ENCODE measurements at regions not wholly inside any gene's neighbourhood (a gene's known extent, or its start where the extent isn't known, plus 50 kb on each side); places are given as distances from the start of the nearest gene placed in this dataset.
"Not testable (repeated sequence)": the region's sequence is repeated elsewhere in the genome, so short reads cannot be mapped to it uniquely, and the experiment has no call there.

GRCh38 chr2:104938231-104938941 lies 84.5 kb downstream of the POU3F3 start:
- Histone ChIP-seq H3K27ac (ENCODE audit: low read depth, low read length) (no peak overlapping the region), H2AFZ (ENCODE audit: low read length, unreplicated experiment) (no peak overlapping the region), H3K79me2 (ENCODE audit: control insufficient read depth, insufficient read depth, low read length, unreplicated experiment) (no peaks in the 10 kb centered on the region), H3K36me3 (ENCODE audit: insufficient read depth, low read length) (no peaks in the 10 kb centered on the region), H3K27me3 (ENCODE audit: insufficient read depth, low read length) (no peaks in the 10 kb centered on the region), H3K4me1 (ENCODE audit: control insufficient read depth, insufficient read depth, low read length, unreplicated experiment) (peaks cover 4% of the 10 kb centered on the region), H3K4me3 (ENCODE audit: low read depth, low read length) (no peak overlapping the region)

DNA sequence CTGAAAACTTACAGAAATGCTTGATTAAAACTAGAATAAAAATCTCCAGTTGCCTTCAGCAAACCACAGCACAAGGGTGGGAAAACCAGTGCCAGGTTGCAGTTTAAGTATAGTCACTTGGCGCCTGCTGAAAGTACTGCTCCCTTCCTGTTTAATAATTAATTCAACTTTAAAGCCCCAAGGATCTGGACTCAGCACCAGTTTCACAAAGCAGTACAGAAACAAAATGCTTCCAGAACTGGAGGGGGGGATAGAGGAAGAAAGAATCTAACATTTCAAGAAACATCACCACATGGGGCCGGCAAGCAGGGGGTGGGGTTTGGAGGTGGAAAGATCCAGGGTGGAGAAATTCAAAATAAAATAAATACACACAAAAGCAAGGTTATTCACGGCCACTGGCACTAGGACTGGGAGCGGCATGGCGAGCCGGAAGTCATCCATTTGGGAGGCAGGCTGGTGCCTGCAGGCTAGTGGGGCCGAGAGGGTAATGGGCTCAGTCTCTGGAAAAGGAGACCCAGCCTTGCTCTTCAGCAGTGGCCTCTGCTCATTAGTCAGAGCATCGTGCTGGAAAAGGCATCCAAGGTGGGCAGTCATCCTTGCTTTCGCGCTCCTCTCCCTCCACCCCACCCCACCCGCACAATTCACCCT lies 85.8 kb downstream of the POU3F3 start:
- Histone ChIP-seq H3K79me2 (ENCODE audit: control insufficient read depth, insufficient read depth, low read length, unreplicated experiment) (no peaks in the 10 kb centered on the region), H2AFZ (ENCODE audit: low read length, unreplicated experiment) (no peak overlapping the region), H3K27me3 (ENCODE audit: insufficient read depth, low read length) (no peaks in the 10 kb centered on the region), H3K4me1 (ENCODE audit: control insufficient read depth, insufficient read depth, low read length, unreplicated experiment) (peaks cover 4% of the 10 kb centered on the region), H3K36me3 (ENCODE audit: insufficient read depth, low read length) (no peaks in the 10 kb centered on the region), H3K4me3 (ENCODE audit: low read depth, low read length) (no peak overlapping the region), H3K27ac (ENCODE audit: low read depth, low read length) (no peak overlapping the region)

GRCh38 chr2:104944495-104944894 lies 90.6 kb downstream of the POU3F3 start:
- Histone ChIP-seq H3K36me3 (ENCODE audit: insufficient read depth, low read length) (no peaks in the 10 kb centered on the region), H3K27me3 (ENCODE audit: insufficient read depth, low read length) (peaks cover 37% of the 10 kb centered on the region), H3K4me1 (ENCODE audit: control insufficient read depth, insufficient read depth, low read length, unreplicated experiment) (peaks cover 4% of the 10 kb centered on the region), H3K4me3 (ENCODE audit: low read depth, low read length) (no peak overlapping the region), H3K79me2 (ENCODE audit: control insufficient read depth, insufficient read depth, low read length, unreplicated experiment) (no peaks in the 10 kb centered on the region), H3K27ac (ENCODE audit: low read depth, low read length) (no peak overlapping the region), H2AFZ (ENCODE audit: low read length, unreplicated experiment) (no peak overlapping the region)

GRCh38 chr2:104945121-104945520 lies 91.2 kb downstream of the POU3F3 start:
- no peaks in the 10 kb centered on the region for H3K79me2 ChIP-seq (ENCODE audit: control insufficient read depth, insufficient read depth, low read length, unreplicated experiment)
- peaks cover 3% of the 10 kb centered on the region for H3K4me1 ChIP-seq (ENCODE audit: control insufficient read depth, insufficient read depth, low read length, unreplicated experiment)
- no peak overlapping the region for H3K4me3 ChIP-seq (ENCODE audit: low read depth, low read length)
- peaks cover 44% of the 10 kb centered on the region for H3K27me3 ChIP-seq (ENCODE audit: insufficient read depth, low read length)
- H3K36me3 ChIP-seq (ENCODE audit: insufficient read depth, low read length), result no peaks in the 10 kb centered on the region
- no peak overlapping the region for H2AFZ ChIP-seq (ENCODE audit: low read length, unreplicated experiment)
- H3K27ac ChIP-seq (ENCODE audit: low read depth, low read length), result no peak overlapping the region

GRCh38 chr2:104945866-104946265 lies 92.0 kb downstream of the POU3F3 start:
- Histone ChIP-seq H3K4me3 (ENCODE audit: low read depth, low read length) (no peak overlapping the region), H3K27me3 (ENCODE audit: insufficient read depth, low read length) (peaks cover 51% of the 10 kb centered on the region), H3K79me2 (ENCODE audit: control insufficient read depth, insufficient read depth, low read length, unreplicated experiment) (no peaks in the 10 kb centered on the region)

DNA sequence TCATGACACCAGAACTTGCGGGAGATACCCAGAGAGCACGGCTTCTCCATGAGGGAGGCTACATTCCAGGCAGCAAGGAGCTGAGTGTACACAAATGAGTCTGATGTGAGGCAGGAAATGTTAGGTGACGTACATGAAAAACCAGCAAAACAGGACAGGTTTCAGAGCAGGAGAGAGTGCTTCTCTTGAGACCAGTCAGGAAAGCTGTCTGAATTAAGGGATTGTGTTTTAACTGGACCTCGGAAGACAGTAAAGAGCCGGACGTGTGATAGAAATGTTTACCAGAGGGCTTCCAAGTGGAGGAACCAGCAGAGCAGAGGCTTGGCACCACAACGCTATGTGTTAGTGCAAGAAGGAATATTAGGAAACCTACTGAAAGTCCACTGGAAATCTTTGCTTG lies 90.4 kb upstream of the MRPS9 start:
- H3K27me3 ChIP-seq (ENCODE audit: insufficient read depth, low read length), result peaks cover 64% of the 10 kb centered on the region

More at GRCh38 chr2:104945866-104946265, 92.0 kb downstream of the POU3F3 start:
- H2AFZ ChIP-seq (ENCODE audit: low read length, unreplicated experiment), result no peak overlapping the region
- H3K36me3 ChIP-seq (ENCODE audit: insufficient read depth, low read length), result no peaks in the 10 kb centered on the region
- H3K4me1 ChIP-seq (ENCODE audit: control insufficient read depth, insufficient read depth, low read length, unreplicated experiment), result no peaks in the 10 kb centered on the region
- no peak overlapping the region for H3K27ac ChIP-seq (ENCODE audit: low read depth, low read length)

DNA sequence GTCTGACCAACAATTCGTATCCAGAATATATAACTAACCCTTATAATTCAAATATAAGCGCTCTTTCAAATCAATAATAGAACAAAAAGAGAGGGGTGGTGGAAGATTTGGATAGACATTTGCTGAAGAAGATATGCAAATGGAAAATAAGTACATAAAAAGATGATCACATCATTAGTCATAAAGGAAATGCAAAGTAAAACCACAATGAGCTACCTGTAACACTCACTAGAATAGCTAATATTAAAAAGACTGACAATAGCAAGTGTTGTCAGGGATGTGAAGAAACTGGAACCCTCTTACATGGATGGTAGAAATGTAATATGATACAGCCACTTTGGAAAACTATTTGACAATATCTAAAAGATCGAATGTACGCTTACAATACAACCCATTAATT lies 84.9 kb upstream of the MRPS9 start:
- Histone ChIP-seq H3K79me2 (ENCODE audit: control insufficient read depth, insufficient read depth, low read length, unreplicated experiment) (no peaks in the 10 kb centered on the region), H3K27me3 (ENCODE audit: insufficient read depth, low read length) (peaks cover 45% of the 10 kb centered on the region), H3K4me3 (ENCODE audit: low read depth, low read length) (no peak overlapping the region), H2AFZ (ENCODE audit: low read length, unreplicated experiment) (no peak overlapping the region), H3K36me3 (ENCODE audit: insufficient read depth, low read length) (no peaks in the 10 kb centered on the region), H3K27ac (ENCODE audit: low read depth, low read length) (no peak overlapping the region), H3K4me1 (ENCODE audit: control insufficient read depth, insufficient read depth, low read length, unreplicated experiment) (no peaks in the 10 kb centered on the region)

More for the DNA sequence above, 90.4 kb upstream of the MRPS9 start:
- H3K79me2 ChIP-seq (ENCODE audit: control insufficient read depth, insufficient read depth, low read length, unreplicated experiment); H3K36me3 ChIP-seq (ENCODE audit: insufficient read depth, low read length); H3K4me3 ChIP-seq (ENCODE audit: low read depth, low read length); H3K4me1 ChIP-seq (ENCODE audit: control insufficient read depth, insufficient read depth, low read length, unreplicated experiment); H3K27ac ChIP-seq (ENCODE audit: low read depth, low read length); H2AFZ ChIP-seq (ENCODE audit: low read length, unreplicated experiment): not testable (repeated sequence)

- H3K4me3 ChIP-seq (ENCODE audit: low read depth, low read length), result no peak overlapping the region
- H3K79me2 ChIP-seq (ENCODE audit: control insufficient read depth, insufficient read depth, low read length, unreplicated experiment), result no peaks in the 10 kb centered on the region
- no peak overlapping the region for H2AFZ ChIP-seq (ENCODE audit: low read length, unreplicated experiment)
- no peaks in the 10 kb centered on the region for H3K36me3 ChIP-seq (ENCODE audit: insufficient read depth, low read length)
- H3K27me3 ChIP-seq (ENCODE audit: insufficient read depth, low read length), result peaks cover 3% of the 10 kb centered on the region; the same call in 1 of the 2 replicates
- no peak overlapping the region for H3K27ac ChIP-seq (ENCODE audit: low read depth, low read length)
- no peaks in the 10 kb centered on the region for H3K4me1 ChIP-seq (ENCODE audit: control insufficient read depth, insufficient read depth, low read length, unreplicated experiment)
Observed at GRCh38 chr2:104965900-104966299, 72.0 kb upstream of the MRPS9 start.

- Histone ChIP-seq H3K4me1 (ENCODE audit: control insufficient read depth, insufficient read depth, low read length, unreplicated experiment) (no peaks in the 10 kb centered on the region), H3K27me3 (ENCODE audit: insufficient read depth, low read length) (peaks cover 19% of the 10 kb centered on the region; the same call in 1 of the 2 replicates), H3K36me3 (ENCODE audit: insufficient read depth, low read length) (no peaks in the 10 kb centered on the region), H3K27ac (ENCODE audit: low read depth, low read length) (no peak overlapping the region), H3K79me2 (ENCODE audit: control insufficient read depth, insufficient read depth, low read length, unreplicated experiment) (no peaks in the 10 kb centered on the region), H3K4me3 (ENCODE audit: low read depth, low read length) (no peak overlapping the region), H2AFZ (ENCODE audit: low read length, unreplicated experiment) (no peak overlapping the region)
Observed at GRCh38 chr2:104969564-104969963, 68.3 kb upstream of the MRPS9 start.

DNA sequence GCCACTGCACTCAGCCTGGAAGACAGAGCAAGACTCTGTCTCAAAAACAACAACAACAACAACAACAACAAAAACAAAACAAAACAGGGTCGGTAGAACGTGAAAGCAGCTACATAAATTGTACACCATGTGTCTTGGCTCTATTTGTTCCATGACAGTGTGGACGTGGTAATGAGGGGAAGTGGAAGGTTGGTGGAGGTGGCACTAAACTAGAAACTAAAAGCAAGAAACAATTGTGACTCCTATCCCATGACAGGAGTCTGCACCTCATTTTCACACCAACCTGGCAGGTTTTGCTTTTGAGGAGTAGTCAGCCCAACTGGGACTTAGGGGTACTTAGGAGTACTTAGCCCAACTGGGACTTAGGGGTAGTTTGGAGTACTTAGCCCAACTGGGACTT lies 62.5 kb upstream of the MRPS9 start:
- Histone ChIP-seq H3K27ac (ENCODE audit: low read depth, low read length) (no peak overlapping the region), H2AFZ (ENCODE audit: low read length, unreplicated experiment) (no peak overlapping the region), H3K36me3 (ENCODE audit: insufficient read depth, low read length) (no peaks in the 10 kb centered on the region), H3K4me3 (ENCODE audit: low read depth, low read length) (no peak overlapping the region), H3K27me3 (ENCODE audit: insufficient read depth, low read length) (peaks cover 46% of the 10 kb centered on the region), H3K79me2 (ENCODE audit: control insufficient read depth, insufficient read depth, low read length, unreplicated experiment) (no peaks in the 10 kb centered on the region), H3K4me1 (ENCODE audit: control insufficient read depth, insufficient read depth, low read length, unreplicated experiment) (no peaks in the 10 kb centered on the region)

DNA sequence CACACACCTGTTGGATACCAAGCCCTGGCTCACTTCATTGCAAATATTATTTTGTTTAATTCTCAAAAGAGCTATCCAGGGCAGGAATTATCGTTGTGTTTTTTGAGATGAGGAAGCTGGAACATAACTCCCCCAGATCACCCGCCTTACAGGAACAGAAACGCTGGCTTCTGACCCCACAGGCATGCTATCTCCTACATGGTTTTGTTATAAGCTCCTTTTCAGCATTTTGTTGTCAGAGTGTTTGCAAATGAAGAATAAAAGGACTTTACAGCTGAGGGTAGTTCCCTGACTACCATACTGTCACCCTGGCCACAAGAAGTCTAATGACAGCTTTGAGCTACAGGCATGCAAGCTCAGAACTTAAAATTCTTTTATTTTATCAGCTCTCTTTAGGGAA lies 62.0 kb upstream of the MRPS9 start:
- no peak overlapping the region for H3K27ac ChIP-seq (ENCODE audit: low read depth, low read length)

More for the DNA sequence above, 62.0 kb upstream of the MRPS9 start:
- Histone ChIP-seq H3K4me3 (ENCODE audit: low read depth, low read length) (no peak overlapping the region), H3K4me1 (ENCODE audit: control insufficient read depth, insufficient read depth, low read length, unreplicated experiment) (no peaks in the 10 kb centered on the region), H2AFZ (ENCODE audit: low read length, unreplicated experiment) (no peak overlapping the region), H3K27me3 (ENCODE audit: insufficient read depth, low read length) (peaks cover 50% of the 10 kb centered on the region), H3K36me3 (ENCODE audit: insufficient read depth, low read length) (no peaks in the 10 kb centered on the region), H3K79me2 (ENCODE audit: control insufficient read depth, insufficient read depth, low read length, unreplicated experiment) (no peaks in the 10 kb centered on the region)
